CD8-positive, alpha-beta memory T cell (primary cell): ENCODE measurements at regions not wholly inside any gene's neighbourhood (a gene's known extent, or its start where the extent isn't known, plus 50 kb on each side); places are given as distances from the start of the nearest gene placed in this dataset.
A peak's percentile ranks its signal among the peaks of the same experiment; 100 is the strongest.
"Not testable (repeated sequence)": the region's sequence is repeated elsewhere in the genome, so short reads cannot be mapped to it uniquely, and the experiment has no call there.

Source experiments
- CTCF ChIA-PET: fragments of 350-600 bp; sonication (Branson Sonifier 250); formaldehyde crosslinking; loops from one replicate; lab custom pipeline; 2021; ENCODE audit warnings: antibody characterized with exemption; lab: Charles Lee
- POLR2A ChIA-PET: fragments of 350-600 bp; sonication (Branson Sonifier 250); formaldehyde crosslinking; loops from one replicate; lab custom pipeline; 2021; ENCODE audit warnings: antibody characterized with exemption; lab: Charles Lee
- DNase-seq, 5 donors: peaks; one replicate each; pipeline versions ENCODE4 v3.0.0 to v3.0.0-alpha.2; 2020 to 2022; ENCODE audit warnings: mixed read lengths in 1 of 5
- H3K27ac ChIP-seq: one replicate; pipeline ENCODE4 v1.7.0; 2013; ENCODE audit warnings: low read depth, mild to moderate bottlenecking, low read length, moderate library complexity
- H3K27me3 ChIP-seq: 2 replicates; pipeline ENCODE4 v1.7.0; 2013; ENCODE audit warnings: low read length, mild to moderate bottlenecking; ENCODE audit not compliant: insufficient read depth, poor library complexity, severe bottlenecking
- H3K36me3 ChIP-seq: 2 replicates; pipeline ENCODE4 v1.7.0; 2013; ENCODE audit warnings: mild to moderate bottlenecking, low read length, moderate library complexity; ENCODE audit not compliant: insufficient read depth
- H3K4me1 ChIP-seq: 2 replicates; pipeline ENCODE4 v1.7.0; 2013; ENCODE audit warnings: mild to moderate bottlenecking, low read length, moderate library complexity; ENCODE audit not compliant: insufficient read depth
- H3K4me3 ChIP-seq: 2 replicates; pipeline ENCODE4 v1.7.0; 2013; ENCODE audit warnings: mild to moderate bottlenecking, low read length
- H3K9me3 ChIP-seq: 2 replicates; pipeline ENCODE4 v1.7.0; 2013; ENCODE audit warnings: mild to moderate bottlenecking, low read length
- H3K27ac Mint-ChIP-seq, 8 donors: one replicate each; pipeline ENCODE4 v1.8.0; 2020 to 2021; ENCODE audit warnings: mixed read lengths in 8 of 8, mild to moderate bottlenecking in 6 of 8, inconsistent platforms in 3 of 8, moderate library complexity in 3 of 8
- H3K27me3 Mint-ChIP-seq, 2 donors: one replicate each; pipeline ENCODE4 v1.8.0; 2020 to 2021; ENCODE audit warnings: mixed read lengths in 2 of 2, mild to moderate bottlenecking in 1 of 2, moderate library complexity in 1 of 2
- H3K36me3 Mint-ChIP-seq, 3 donors: one replicate each; pipeline ENCODE4 v1.8.0; 2020 to 2021; ENCODE audit warnings: mixed read lengths in 3 of 3, inconsistent platforms in 1 of 3, mild to moderate bottlenecking in 1 of 3
- H3K4me1 Mint-ChIP-seq, 3 donors: one replicate each; pipeline ENCODE4 v1.8.0; 2020 to 2021; ENCODE audit warnings: mixed read lengths in 3 of 3, inconsistent platforms in 1 of 3, mild to moderate bottlenecking in 1 of 3
- H3K4me3 Mint-ChIP-seq, 7 donors: one replicate each; pipeline ENCODE4 v1.8.0; 2020 to 2021; ENCODE audit warnings: mixed read lengths in 7 of 7, mild to moderate bottlenecking in 6 of 7, moderate library complexity in 4 of 7, inconsistent platforms in 2 of 7
- H3K9me3 Mint-ChIP-seq, 5 donors: one replicate each; pipeline ENCODE4 v1.8.0; 2020 to 2022; ENCODE audit warnings: mixed read lengths in 5 of 5, mild to moderate bottlenecking in 3 of 5, moderate library complexity in 2 of 5, inconsistent platforms in 1 of 5

- H3K27ac ChIP-seq, H3K27ac Mint-ChIP-seq, H3K36me3 Mint-ChIP-seq, CTCF ChIA-PET, DNase-seq, H3K9me3 ChIP-seq, H3K4me1 ChIP-seq, H3K9me3 Mint-ChIP-seq, H3K4me1 Mint-ChIP-seq, H3K4me3 ChIP-seq, H3K36me3 ChIP-seq, H3K27me3 ChIP-seq, H3K4me3 Mint-ChIP-seq, POLR2A ChIA-PET: not testable (repeated sequence)
- H3K27me3 Mint-ChIP-seq = peaks cover 10 to 24% of the 10 kb centered on the region in 2 donors
These were observed 99.4 kb downstream of the TRIM43 start for GRCh38 chr2:95691210-95691609.

DNA sequence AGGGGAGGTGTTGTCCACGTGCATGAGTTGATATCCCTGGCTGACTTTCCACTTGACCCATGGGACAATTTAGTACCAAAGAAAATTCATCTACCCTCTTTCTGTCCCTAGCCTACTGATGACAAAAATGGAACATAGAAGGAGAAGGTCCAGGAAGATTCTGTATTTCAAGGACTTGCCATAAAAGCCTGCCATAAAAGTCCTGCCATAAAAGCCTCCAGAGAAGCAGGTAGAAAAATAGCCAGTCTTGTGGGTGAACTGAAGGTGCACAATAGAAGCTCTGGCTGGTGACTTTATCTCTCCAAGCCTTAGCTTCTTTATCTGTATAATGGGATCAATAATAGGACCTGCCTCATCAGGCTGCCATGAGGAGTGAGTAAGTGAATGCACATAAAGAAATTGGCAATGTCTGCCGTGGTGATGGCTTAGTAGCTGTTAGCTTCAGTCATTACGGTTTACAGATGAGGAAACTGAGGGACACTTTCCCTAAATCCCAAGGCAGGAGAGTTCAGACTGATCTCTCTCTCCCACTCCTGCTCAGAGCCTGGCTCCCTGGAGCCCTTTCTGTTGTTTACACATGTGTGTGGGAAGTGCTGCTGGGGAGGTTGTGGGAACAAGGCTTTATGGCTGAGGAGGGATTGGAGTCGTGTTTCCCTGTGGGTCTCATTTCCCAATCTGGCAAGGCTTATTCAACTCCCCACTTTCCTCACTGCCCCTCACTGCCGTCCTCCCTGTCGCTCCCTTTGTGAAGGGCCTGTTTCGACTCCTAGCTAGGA lies 101.5 kb downstream of the TRIM43 start:
- H3K9me3 Mint-ChIP-seq, H3K4me1 ChIP-seq, DNase-seq, H3K27me3 ChIP-seq, H3K36me3 ChIP-seq, H3K27ac ChIP-seq, H3K4me1 Mint-ChIP-seq, CTCF ChIA-PET, H3K4me3 Mint-ChIP-seq, H3K27ac Mint-ChIP-seq, H3K9me3 ChIP-seq, POLR2A ChIA-PET, H3K36me3 Mint-ChIP-seq, H3K4me3 ChIP-seq: not testable (repeated sequence)
- peaks cover 8 to 33% of the 10 kb centered on the region in 2 donors for H3K27me3 Mint-ChIP-seq

DNA sequence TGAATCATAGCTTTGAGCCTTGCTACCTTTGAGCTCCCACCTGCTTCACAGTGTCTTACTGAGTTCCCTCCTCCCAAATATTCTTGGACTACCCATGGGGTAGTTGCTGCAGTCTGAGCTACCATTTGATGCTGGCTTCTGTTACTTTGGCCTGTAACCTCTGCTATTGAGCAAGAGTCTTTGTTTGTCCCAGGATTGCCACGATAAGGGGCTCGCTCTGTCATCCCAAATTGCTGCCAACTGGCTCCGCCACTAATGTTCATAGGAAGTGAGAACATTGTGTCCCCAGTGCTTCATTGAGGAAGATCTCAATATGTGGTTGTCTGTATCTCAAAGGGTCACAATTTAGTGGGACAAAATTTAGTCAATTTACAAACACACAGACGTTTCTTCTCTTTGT lies 103.8 kb downstream of the TRIM43 start:
- ChIA-PET POLR2A (no interaction called here), CTCF (no interaction called here)
- Mint-ChIP-seq H3K27me3 (peaks cover 12 to 39% of the 10 kb centered on the region in 2 donors), H3K4me3 (no peak overlapping the region), H3K4me1 (no peaks in the 10 kb centered on the region), H3K27ac (peak overlapping the region in 1 of 8 donors; percentile 0), H3K36me3 (no peaks in the 10 kb centered on the region), H3K9me3 (no peaks in the 10 kb centered on the region)
- Histone ChIP-seq H3K4me1 (no peaks in the 10 kb centered on the region), H3K27me3 (no peaks in the 10 kb centered on the region), H3K36me3 (no peaks in the 10 kb centered on the region), H3K9me3 (no peaks in the 10 kb centered on the region), H3K4me3 (no peak overlapping the region), H3K27ac (no peak overlapping the region)
- DNase-seq = no peak

DNA sequence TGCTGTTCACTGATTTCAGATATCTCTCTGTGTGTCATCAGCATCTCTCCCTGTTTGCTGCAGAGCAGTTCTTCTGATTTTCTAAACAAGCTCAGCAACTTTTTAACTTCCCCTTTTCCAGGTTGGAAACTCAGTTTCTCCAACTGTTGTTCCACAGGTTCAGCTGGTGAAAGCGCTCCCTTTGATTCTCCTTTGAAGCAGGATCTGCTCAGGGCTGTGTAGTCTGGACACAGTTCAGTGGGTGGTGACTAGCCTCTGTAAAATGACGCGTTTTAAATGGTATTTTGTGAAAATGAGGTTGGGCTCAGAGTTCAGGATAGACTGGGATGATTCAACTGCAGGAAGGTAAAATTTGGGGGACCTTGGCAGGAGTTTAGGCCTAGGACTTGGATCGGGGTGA lies 106.3 kb downstream of the TRIM43 start:
- no peaks in the 10 kb centered on the region for H3K36me3 Mint-ChIP-seq
- H3K4me3 Mint-ChIP-seq = no peak overlapping the region
- no peaks in the 10 kb centered on the region for H3K4me1 Mint-ChIP-seq
- Histone ChIP-seq H3K27ac (no peak overlapping the region), H3K4me3 (no peak overlapping the region), H3K4me1 (no peaks in the 10 kb centered on the region), H3K27me3 (no peaks in the 10 kb centered on the region), H3K9me3 (no peaks in the 10 kb centered on the region), H3K36me3 (no peaks in the 10 kb centered on the region)
- no peak for DNase-seq
- CTCF ChIA-PET = no interaction called here
- H3K27ac Mint-ChIP-seq = no peak overlapping the region
- peaks cover 12 to 51% of the 10 kb centered on the region in 2 donors for H3K27me3 Mint-ChIP-seq
- H3K9me3 Mint-ChIP-seq = no peaks in the 10 kb centered on the region
- POLR2A ChIA-PET = no interaction called here

DNA sequence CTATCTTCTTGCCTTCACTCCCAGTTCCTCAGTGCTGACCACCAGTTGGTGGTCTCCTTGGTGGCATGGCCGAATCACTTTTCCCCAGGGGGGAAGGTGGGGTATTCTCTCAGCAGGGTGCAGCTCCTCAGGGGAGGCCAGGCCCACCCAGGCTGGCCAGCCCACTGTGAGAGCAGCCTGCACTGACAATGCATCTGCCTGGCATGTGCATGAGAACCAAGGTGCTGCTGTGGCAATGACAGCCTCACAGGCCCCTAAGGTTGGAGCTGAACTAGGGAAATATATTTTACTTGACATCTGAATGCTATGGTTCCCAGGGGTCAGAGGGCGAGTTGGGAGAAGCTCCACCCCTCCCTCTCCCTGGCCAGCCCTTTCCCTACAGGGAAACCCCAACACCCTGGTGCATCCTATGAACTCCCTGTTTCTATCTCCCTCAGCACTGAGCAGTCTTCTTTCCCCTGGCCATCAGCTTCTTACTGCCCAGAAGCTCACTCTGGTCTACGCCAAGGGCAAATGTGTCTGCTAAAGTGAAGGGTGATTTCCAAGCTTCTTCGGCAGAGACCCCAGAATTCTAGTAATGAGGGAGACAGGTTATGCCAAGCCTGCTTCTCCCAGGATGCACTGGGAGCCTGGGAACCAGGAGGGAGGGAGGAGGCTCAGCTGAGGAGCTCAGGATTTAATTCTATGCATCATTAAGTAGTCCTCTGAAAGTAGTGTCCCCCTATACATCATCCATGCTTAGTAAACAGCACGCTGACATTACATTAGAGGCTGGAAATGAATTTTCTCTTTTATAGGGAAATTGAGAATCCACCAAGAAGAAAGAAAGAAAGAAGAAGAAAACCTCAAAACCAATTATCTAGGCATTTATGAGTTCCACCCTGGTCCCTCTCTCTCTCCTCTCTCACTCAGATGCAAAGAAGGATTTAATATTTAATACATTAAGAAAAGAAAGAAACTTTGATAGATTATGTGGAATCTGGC lies 107.7 kb downstream of the TRIM43 start:
- DNase-seq, POLR2A ChIA-PET, H3K4me1 Mint-ChIP-seq, H3K36me3 Mint-ChIP-seq, H3K27ac ChIP-seq, H3K9me3 Mint-ChIP-seq, H3K27me3 ChIP-seq, H3K4me3 ChIP-seq, CTCF ChIA-PET, H3K9me3 ChIP-seq, H3K36me3 ChIP-seq, H3K27ac Mint-ChIP-seq, H3K4me3 Mint-ChIP-seq, H3K4me1 ChIP-seq: not testable (repeated sequence)
- peaks cover 10 to 46% of the 10 kb centered on the region in 2 donors for H3K27me3 Mint-ChIP-seq

GRCh38 chr2:95700519-95700918 lies 108.7 kb downstream of the TRIM43 start:
- Mint-ChIP-seq H3K4me3 (no peak overlapping the region), H3K9me3 (no peaks in the 10 kb centered on the region), H3K36me3 (no peaks in the 10 kb centered on the region), H3K27ac (no peak overlapping the region), H3K27me3 (peaks cover 10 to 40% of the 10 kb centered on the region in 2 donors), H3K4me1 (no peaks in the 10 kb centered on the region)
- DNase-seq = no peak
- H3K36me3 ChIP-seq = no peaks in the 10 kb centered on the region
- no peaks in the 10 kb centered on the region for H3K9me3 ChIP-seq
- H3K4me3 ChIP-seq = no peak overlapping the region
- H3K4me1 ChIP-seq = no peaks in the 10 kb centered on the region
- H3K27ac ChIP-seq = no peak overlapping the region
- CTCF ChIA-PET = no interaction called here
- no peaks in the 10 kb centered on the region for H3K27me3 ChIP-seq
- POLR2A ChIA-PET = no interaction called here

DNA sequence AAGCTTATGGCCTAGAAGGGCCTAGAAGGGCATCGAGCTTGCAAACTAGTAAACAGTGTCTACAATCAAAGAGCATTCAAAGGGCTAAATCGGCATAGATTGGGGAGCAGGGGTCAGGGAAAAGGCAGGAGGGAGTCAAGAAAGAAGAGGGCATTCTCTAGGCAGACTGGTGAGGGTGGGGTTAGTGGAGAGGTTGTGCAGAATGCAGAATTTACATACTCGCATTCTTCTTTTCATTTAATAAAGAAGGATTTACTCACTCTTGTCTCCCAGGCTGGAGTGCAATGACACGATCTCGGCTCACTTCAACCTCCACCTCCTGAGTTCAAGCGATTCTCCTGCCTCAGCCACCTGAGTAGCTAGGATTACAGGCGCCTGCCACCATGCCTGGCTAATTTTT lies 110.7 kb downstream of the TRIM43 start:
- Histone ChIP-seq H3K4me1 (no peaks in the 10 kb centered on the region), H3K9me3 (no peaks in the 10 kb centered on the region), H3K4me3 (no peak overlapping the region), H3K27ac (no peak overlapping the region), H3K27me3 (no peaks in the 10 kb centered on the region), H3K36me3 (no peaks in the 10 kb centered on the region)
- no peak overlapping the region for H3K4me3 Mint-ChIP-seq
- CTCF ChIA-PET = no interaction called here
- no peak overlapping the region for H3K27ac Mint-ChIP-seq
- no peaks in the 10 kb centered on the region for H3K4me1 Mint-ChIP-seq
- H3K27me3 Mint-ChIP-seq = peaks cover 6 to 25% of the 10 kb centered on the region in 2 donors
- no peaks in the 10 kb centered on the region for H3K9me3 Mint-ChIP-seq
- POLR2A ChIA-PET = no interaction called here
- no peaks in the 10 kb centered on the region for H3K36me3 Mint-ChIP-seq
- DNase-seq = no peak

GRCh38 chr2:95707161-95707560 lies 115.4 kb downstream of the TRIM43 start:
- H3K4me3 Mint-ChIP-seq, H3K36me3 ChIP-seq, H3K9me3 Mint-ChIP-seq, H3K27ac Mint-ChIP-seq, H3K27ac ChIP-seq, H3K4me1 ChIP-seq, H3K9me3 ChIP-seq, H3K4me3 ChIP-seq, CTCF ChIA-PET, H3K4me1 Mint-ChIP-seq, H3K36me3 Mint-ChIP-seq, DNase-seq, H3K27me3 ChIP-seq, POLR2A ChIA-PET: not testable (repeated sequence)
- peaks cover 4 to 17% of the 10 kb centered on the region in 2 donors for H3K27me3 Mint-ChIP-seq
